ENCODE measurements at regions not wholly inside any gene's neighbourhood (a gene's known extent, or its start where the extent isn't known, plus 50 kb on each side); places are given as distances from the start of the nearest gene placed in this dataset.

GRCh38 chr9:14383294-14383693, 69.4 kb upstream of the NFIB start (continued):
- TF ChIP-seq CTCF (IDR thresholded peaks at IDR 0.05; ENCODE audit: control extremely low read depth in 1 of 3, insufficient read depth in 1 of 3, low read depth in 1 of 3, low read length in 3 of 3), result no peak
- no peak for TF ChIP-seq BACH1 (IDR thresholded peaks at IDR 0.05; ENCODE audit: low read length)
- TF ChIP-seq RAD21 (IDR thresholded peaks at IDR 0.05 in 1 of 2, conservative IDR thresholded peaks at IDR 0.05 in 1 of 2; ENCODE audit: low read depth in 2 of 2, low read length in 2 of 2), result no peak
- TF ChIP-seq POU5F1 (IDR thresholded peaks at IDR 0.05; ENCODE audit: low read depth, low read length), result no peak
- TF ChIP-seq SIN3A (conservative IDR thresholded peaks at IDR 0.05 in 1 of 2, IDR thresholded peaks at IDR 0.05 in 1 of 2; ENCODE audit: low read depth in 1 of 2, low read length in 2 of 2), result no peak
